NCI-H1930 (cell line): ENCODE measurements at regions not wholly inside any gene's neighbourhood (a gene's known extent, or its start where the extent isn't known, plus 50 kb on each side); places are given as distances from the start of the nearest gene placed in this dataset.

ENCODE experiments used
- DNase-seq, 2 experiments: peaks; one replicate each; lab custom pipeline; 2025; lab: John Stamatoyannopoulos, UW

DNA sequence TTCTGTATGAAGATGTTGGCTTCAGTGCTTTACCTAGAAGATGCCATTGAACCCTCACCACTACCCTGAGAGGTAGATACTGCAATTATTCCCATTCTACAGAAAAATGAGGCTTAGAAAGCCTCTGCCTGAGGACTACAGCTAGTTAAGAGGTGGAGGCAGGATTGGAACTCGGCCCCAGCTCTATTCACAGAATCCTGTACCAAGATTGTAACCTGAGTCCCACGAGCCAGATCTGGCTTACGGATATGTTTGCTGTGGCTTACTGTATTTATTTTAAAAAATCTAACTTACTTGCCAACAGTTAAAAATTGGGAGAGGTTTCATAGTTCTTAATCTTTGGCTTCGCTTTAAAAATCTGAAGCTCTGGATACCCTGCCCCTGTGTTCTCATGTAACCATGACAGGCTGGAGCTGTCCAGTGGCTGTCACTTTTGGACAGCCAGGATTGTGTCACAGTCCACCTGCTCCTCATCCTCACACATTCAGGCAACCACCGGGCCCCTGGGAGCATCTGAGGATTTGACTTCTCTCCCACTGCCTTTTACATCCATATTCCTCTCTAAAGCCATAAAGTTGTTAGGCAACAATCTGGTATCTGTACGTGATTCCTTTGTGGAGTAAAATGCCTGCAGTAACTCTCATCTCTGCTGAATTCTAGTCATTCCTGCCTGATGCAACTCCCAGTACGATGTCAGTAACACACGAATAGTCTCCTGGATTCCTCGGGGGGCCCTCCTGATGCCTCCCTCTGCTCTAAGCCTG is 160.8 kb upstream of the SERP2 start:
- peak in 1 of 2 experiments; percentile 48 for DNase-seq

DNA sequence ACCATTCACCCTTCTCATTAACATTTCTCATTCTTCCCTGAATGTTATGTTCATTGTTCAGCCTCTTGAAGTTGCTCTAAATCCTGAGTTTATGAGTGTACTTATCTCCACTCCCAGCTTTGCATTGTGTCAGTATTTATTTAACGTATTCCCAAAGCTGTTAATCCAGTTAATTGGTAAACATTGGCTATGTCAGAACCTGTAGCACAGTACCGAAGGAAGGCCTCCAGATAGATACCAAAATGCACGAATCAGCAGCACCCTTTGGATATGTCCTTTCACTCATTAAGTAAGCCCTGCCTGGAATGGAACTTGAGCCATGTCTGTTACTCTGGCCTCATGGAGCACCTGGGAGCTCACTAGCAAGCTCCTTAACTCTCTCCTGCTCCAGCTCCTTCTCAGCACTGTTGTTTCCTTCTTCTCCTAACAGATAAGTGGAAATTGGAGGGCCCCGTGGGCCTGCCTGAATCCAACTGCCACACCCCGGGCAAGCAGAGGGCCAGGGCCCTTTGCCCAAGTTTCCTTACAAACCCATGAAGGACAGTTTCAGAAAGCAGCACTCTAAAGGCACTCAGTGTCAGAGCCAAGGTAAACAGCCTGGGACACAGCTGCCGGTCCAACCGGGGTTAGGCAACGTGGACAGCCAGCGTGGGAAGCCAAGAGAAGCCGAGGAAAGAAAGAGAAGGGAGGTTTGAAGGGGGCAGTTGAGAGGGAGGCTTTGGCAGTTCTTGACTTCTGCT is 155.0 kb upstream of the SERP2 start:
- peak in 1 of 2 experiments; percentile 59 for DNase-seq

DNA sequence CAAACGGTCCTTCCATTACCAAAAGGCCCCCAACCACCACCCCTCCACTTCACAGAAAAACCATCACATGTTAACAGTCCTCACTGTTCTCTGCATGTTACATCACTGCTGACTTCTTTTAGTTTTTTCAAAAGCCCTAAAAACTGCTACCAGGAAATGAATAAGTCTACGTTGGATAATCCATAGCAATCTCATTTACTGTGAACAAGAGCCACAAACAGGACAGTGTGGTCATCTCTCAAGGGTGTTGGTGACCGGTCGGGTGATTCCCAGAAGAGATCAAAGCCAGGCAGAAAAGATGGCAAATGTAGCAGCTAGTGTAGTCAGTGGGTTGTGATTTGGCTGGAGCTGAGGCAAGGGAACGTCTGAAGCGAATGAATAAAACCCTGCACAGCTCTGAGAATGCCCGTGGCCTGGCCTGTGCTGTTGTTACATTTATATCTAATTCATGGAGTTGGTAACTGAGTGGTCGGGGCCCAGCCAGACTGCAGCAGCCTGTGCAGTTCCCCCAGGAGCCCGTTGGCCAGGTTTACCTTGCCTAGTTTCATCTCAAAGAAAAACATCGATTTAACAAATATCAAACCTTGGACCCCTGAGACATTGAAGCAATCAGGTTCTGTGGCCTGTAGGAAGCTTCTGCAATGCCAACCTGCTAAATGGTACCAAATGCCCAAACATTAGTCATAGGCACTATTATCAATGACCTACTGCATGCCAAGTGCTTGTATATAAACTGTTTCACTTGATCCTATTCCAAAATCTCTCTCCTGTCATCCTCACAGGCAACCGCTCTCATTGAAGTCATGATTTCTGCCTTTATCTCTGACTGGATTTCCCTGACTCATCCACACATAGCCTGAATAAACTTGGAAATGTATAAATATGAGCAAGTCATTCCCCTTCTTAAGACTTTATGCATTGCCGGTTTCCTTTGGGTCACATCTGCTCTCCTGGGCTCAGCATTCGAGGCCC is 153.8 kb upstream of the SERP2 start:
- no peak for DNase-seq

DNA sequence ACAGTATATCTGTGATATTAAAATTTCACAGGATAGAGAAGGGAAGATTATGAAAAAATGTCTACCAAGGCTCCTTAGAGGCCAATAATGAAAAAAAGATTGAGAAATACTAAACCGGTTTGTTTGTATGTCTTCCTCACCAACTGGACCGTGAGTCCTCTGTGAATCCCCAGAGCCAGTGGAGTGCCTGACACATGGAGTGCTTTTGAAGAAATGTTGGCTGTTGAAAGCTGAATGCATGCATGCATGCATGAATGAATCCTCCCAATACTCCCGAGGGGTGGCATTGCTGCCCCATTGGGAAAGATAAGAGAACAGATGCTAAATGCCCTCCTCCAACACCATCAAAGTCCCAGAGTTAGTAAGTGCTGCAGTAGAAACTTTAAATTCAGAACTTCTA is 152.7 kb upstream of the SERP2 start:
- DNase-seq = no peak

GRCh38 chr13:44221657-44222056 is 152.0 kb upstream of the SERP2 start:
- DNase-seq = no peak

GRCh38 chr13:44223770-44224444 is 149.7 kb upstream of the SERP2 start:
- DNase-seq = no peak

DNA sequence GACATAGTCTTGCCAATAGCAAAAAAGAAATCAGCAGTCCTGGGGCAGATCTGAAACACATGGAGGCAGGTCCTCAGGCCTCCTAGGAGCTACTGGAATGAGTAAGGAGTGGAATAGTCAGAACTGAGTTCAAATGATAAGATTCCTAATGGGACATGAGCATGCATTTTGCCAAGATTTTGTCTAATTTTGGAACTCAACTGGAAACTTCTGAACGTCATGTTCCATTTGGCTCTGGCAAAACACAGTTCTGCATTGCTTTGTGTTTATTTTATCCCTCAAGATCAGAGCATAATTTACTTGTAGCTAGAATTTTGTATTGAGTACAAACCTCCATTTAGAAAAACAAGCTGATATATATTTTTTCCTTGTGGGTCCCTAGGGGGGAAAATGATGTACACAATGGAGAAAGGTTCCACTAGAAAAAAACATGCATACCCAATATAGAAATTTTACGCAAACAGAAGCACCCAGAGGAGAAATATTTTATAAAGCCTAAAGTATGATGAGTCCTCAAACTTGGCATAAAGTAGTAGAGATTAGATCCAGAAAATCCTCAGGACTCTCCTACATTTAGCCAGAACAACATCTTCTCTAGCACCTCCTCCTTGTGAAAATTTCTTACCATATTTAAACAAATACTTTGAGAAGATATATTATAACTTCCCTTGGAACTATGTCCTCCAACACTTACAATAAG is 149.0 kb upstream of the SERP2 start:
- DNase-seq = no peak

DNA sequence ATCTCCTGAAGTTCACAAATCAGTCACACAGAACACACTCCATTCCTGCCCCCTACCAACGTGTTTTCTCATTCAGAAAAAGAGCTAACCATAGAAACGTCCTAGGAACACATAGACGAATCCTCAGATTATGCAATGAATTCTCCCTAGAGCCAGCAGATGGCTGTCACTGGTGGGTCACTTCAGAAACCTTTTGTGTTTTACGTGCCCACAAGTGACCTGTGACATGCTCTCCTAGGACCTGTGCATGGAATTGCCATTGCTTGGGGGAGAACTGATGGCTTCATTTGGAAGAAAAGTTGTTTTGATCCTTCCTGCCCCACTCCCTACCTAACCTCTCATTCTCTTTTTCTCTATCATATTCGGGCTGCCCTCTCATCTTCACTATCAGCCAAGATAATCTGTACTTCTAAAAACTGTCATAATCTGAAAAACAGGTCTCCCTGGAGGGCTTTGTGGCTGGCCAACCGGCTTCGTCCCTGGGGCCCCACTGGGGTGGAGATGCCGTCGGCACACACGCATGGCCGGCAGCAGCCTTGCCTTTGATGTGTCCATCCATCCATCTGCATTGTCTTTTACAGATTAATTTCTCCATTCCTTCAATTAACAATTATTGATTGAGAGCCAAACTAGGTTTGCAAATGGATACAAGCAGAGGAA is 144.1 kb upstream of the SERP2 start:
- no peak for DNase-seq

GRCh38 chr13:44230071-44230470 is 143.6 kb upstream of the SERP2 start:
- DNase-seq = no peak

- no peak for DNase-seq
Measured at GRCh38 chr13:44230736-44231135, 142.9 kb upstream of the SERP2 start.

GRCh38 chr13:44231786-44232516 is 141.7 kb upstream of the SERP2 start:
- DNase-seq = no peak

- DNase-seq = no peak
Measured at GRCh38 chr13:44232774-44233173, 140.8 kb upstream of the SERP2 start.

- DNase-seq = no peak
Measured at GRCh38 chr13:44234566-44234965, 139.1 kb upstream of the SERP2 start.

- DNase-seq = no peak
Measured at GRCh38 chr13:44236370-44236769, 137.3 kb upstream of the SERP2 start.

DNA sequence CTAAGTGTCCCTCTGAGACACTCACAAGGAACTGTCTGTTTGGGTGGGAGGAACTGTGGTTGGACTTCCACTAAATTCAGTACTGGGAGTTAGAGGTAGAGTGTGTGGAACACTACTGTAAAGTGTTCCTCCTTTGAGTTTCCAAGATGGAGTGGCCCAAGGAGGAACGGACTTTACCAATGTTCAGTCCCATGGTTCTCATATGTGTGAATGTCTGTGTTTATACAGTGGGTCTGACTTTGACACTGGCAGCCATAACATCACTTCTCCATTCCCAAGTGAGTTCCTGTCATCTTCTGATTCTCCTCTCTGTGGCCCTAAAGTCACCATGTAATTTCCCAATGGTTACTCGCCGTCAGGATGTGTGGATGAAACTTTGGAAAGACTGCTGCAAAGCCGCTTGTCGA is 136.8 kb upstream of the SERP2 start:
- DNase-seq = no peak

- DNase-seq = no peak
Measured at GRCh38 chr13:44237276-44237767, 136.3 kb upstream of the SERP2 start.

GRCh38 chr13:44237881-44238421 is 135.7 kb upstream of the SERP2 start:
- DNase-seq = no peak

DNA sequence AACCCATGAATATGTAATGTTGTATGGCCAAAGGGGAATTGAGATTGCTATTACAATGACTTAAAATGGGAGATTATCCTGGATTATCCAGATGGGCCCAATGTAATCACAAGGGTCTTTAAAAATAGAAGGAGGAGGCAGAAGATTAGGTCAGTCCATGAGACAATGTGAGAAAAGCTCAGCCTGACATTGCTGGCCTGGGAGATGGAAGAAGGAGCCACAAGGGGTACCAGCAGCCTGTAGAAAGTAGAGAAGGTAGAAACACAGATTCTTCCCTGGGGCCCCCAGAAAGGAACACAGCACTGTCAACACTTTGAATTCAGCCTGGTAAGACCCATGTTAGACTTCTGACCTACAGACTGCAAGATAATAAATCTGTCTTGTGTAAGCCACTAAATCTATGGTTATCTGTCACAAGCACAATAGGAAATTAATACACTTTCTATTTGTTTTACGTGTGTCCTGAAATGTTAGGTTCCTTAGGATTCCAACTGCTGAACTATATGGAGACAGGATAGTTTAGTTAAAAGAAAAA is 132.9 kb upstream of the SERP2 start:
- DNase-seq = no peak

DNA sequence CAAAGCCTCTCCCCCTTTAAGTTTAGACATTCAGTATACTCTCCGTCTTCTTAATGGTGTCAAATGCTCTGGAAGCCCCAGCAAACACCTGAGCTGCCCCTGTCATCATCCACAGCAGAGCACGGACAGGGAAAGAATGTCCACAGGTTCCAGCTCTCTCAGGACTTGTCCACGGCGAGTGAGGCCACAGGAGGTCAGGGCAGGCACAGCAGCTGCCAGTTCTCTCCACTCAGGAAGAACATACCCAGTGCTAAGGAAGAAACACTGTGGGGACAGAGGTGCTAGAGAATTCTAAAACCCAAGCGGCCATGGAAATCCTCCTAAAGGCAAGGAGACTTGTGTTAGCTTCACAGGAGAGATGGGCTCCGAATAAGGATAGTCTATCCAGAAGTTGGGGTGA is 132.0 kb upstream of the SERP2 start:
- no peak for DNase-seq
